ENCODE measurements at regions not wholly inside any gene's neighbourhood (a gene's known extent, or its start where the extent isn't known, plus 50 kb on each side); places are given as distances from the start of the nearest gene placed in this dataset.
"Not testable (repeated sequence)": the region's sequence is repeated elsewhere in the genome, so short reads cannot be mapped to it uniquely, and the experiment has no call there.

- DNase-seq (ENCODE audit: low spot score) = not testable (repeated sequence)
Observed at GRCh38 chr5:38678697-38679096, 122.3 kb upstream of the LIFR start.

- no peak for DNase-seq (ENCODE audit: low spot score)
Observed at GRCh38 chr5:38680094-38680825, 123.8 kb upstream of the LIFR start.

GRCh38 chr5:38681029-38681706 is 124.7 kb upstream of the LIFR start:
- DNase-seq (ENCODE audit: low spot score) = no peak

- DNase-seq (ENCODE audit: low spot score) = no peak
Observed at GRCh38 chr5:38681966-38682365, 125.5 kb upstream of the LIFR start.

- no peak for DNase-seq (ENCODE audit: low spot score)
Observed at GRCh38 chr5:38686658-38687057, 130.2 kb upstream of the LIFR start.

- no peak for DNase-seq (ENCODE audit: low spot score)
Observed at GRCh38 chr5:38692346-38692745, 135.9 kb upstream of the LIFR start.

- DNase-seq (ENCODE audit: low spot score) = no peak
Observed at GRCh38 chr5:38692781-38693527, 136.5 kb upstream of the LIFR start.

- DNase-seq (ENCODE audit: low spot score) = no peak
Observed at GRCh38 chr5:38695021-38695958, 138.8 kb upstream of the LIFR start.

- no peak for DNase-seq (ENCODE audit: low spot score)
Observed at GRCh38 chr5:38697013-38697412, 140.6 kb upstream of the LIFR start.

- DNase-seq (ENCODE audit: low spot score) = not testable (repeated sequence)
Observed at GRCh38 chr5:38705529-38705928, 140.3 kb upstream of the OSMR start.

- no peak for DNase-seq (ENCODE audit: low spot score)
Observed at GRCh38 chr5:38706376-38706775, 139.4 kb upstream of the OSMR start.

GRCh38 chr5:38707352-38708210 is 138.2 kb upstream of the OSMR start:
- no peak for DNase-seq (ENCODE audit: low spot score)

GRCh38 chr5:38709678-38710306 is 136.0 kb upstream of the OSMR start:
- no peak for DNase-seq (ENCODE audit: low spot score)

GRCh38 chr5:38710627-38711026 is 135.2 kb upstream of the OSMR start:
- DNase-seq (ENCODE audit: low spot score) = no peak

- no peak for DNase-seq (ENCODE audit: low spot score)
Observed at GRCh38 chr5:38712391-38712790, 133.4 kb upstream of the OSMR start.

- DNase-seq (ENCODE audit: low spot score) = no peak
Observed at GRCh38 chr5:38714240-38714639, 131.6 kb upstream of the OSMR start.

- DNase-seq (ENCODE audit: low spot score) = no peak
Observed at GRCh38 chr5:38714703-38715355, 131.0 kb upstream of the OSMR start.

- no peak for DNase-seq (ENCODE audit: low spot score)
Observed at GRCh38 chr5:38715696-38716095, 130.1 kb upstream of the OSMR start.

- no peak for DNase-seq (ENCODE audit: low spot score)
Observed at GRCh38 chr5:38716516-38716915, 129.3 kb upstream of the OSMR start.

All from mucosa of gallbladder (tissue), 1 donor.